ENCODE measurements at regions not wholly inside any gene's neighbourhood (a gene's known extent, or its start where the extent isn't known, plus 50 kb on each side); places are given as distances from the start of the nearest gene placed in this dataset.

DNA sequence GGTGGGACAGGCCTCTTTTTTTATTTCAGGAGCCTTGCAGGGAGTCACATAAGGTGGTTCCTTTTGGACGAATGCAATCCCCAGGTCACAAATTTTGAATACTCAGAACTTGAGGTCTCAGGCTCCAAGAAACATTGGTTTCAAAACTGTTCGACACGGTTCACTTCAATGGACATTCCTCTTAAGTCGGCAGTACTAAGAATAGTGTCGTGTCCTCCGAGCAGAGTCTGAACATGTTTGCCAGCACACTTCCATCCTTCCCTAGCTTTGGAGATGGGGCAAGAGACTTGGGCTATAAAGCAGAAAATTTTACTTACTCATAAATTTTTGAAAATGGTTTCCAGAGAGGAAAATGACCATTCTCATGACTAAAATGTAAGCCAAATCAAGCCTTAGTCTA lies 265.4 kb downstream of the THBS2 start:
- TF ChIP-seq POLR2A (IDR thresholded peaks at IDR 0.05; ENCODE audit: low read depth, low read length) (no peak), POLR2AphosphoS5 (IDR thresholded peaks at IDR 0.05; ENCODE audit: low read depth, low read length) (no peak), TAF1 (IDR thresholded peaks at IDR 0.05; ENCODE audit: borderline replicate concordance, low read depth, low read length) (no peak)

All from GM12892 (cell line).